ENCODE measurements at regions not wholly inside any gene's neighbourhood (a gene's known extent, or its start where the extent isn't known, plus 50 kb on each side); places are given as distances from the start of the nearest gene placed in this dataset.

DNA sequence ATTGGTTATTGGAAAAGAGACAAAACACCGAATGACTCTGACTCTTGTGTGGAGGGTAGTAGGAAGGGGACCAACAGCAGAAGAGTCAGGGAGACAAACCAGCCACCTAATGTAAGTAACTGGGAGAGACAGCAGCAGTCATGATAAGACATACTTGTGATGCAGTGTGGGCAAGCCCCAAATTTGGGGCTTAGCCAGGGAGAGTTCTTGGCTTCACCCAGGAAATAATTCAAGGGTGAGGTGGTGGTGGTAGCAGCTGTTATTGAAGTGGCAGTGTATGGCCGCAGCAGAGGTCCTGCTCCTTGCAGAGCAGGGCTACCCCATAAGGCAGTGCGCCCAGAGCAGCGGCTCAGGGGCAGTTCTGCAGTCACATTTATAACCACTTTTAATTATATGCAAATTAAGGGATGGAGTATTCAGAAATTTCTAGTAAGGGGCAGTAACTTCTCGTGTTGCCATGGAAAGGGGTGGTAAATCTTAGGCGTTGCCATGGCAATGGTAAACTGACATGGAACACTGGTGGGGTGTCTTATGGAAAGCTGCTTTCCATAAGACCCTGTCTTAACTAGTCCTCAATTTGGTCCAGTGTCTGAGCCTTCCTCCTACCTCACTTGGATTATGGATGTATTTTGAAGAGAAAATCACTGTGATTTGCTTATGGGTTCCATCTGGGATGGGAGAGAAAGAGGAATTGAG, 317.1 kb downstream of the PHKB start:
- TF ChIP-seq, protein P1, sequence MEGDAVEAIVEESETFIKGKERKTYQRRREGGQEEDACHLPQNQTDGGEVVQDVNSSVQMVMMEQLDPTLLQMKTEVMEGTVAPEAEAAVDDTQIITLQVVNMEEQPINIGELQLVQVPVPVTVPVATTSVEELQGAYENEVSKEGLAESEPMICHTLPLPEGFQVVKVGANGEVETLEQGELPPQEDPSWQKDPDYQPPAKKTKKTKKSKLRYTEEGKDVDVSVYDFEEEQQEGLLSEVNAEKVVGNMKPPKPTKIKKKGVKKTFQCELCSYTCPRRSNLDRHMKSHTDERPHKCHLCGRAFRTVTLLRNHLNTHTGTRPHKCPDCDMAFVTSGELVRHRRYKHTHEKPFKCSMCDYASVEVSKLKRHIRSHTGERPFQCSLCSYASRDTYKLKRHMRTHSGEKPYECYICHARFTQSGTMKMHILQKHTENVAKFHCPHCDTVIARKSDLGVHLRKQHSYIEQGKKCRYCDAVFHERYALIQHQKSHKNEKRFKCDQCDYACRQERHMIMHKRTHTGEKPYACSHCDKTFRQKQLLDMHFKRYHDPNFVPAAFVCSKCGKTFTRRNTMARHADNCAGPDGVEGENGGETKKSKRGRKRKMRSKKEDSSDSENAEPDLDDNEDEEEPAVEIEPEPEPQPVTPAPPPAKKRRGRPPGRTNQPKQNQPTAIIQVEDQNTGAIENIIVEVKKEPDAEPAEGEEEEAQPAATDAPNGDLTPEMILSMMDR (IDR thresholded peaks at IDR 0.05) = no peak
- TF ChIP-seq POLR2AphosphoS5 (IDR thresholded peaks at IDR 0.05; ENCODE audit: low read depth, low read length) = no peak
- no peak for TF ChIP-seq TCF7L2 (IDR thresholded peaks at IDR 0.05; ENCODE audit: low read depth, low read length)
- no peak for TF ChIP-seq SIN3A (IDR thresholded peaks at IDR 0.05; ENCODE audit: borderline replicate concordance, insufficient read depth, low read depth, low read length)
- TF ChIP-seq, protein P2, sequence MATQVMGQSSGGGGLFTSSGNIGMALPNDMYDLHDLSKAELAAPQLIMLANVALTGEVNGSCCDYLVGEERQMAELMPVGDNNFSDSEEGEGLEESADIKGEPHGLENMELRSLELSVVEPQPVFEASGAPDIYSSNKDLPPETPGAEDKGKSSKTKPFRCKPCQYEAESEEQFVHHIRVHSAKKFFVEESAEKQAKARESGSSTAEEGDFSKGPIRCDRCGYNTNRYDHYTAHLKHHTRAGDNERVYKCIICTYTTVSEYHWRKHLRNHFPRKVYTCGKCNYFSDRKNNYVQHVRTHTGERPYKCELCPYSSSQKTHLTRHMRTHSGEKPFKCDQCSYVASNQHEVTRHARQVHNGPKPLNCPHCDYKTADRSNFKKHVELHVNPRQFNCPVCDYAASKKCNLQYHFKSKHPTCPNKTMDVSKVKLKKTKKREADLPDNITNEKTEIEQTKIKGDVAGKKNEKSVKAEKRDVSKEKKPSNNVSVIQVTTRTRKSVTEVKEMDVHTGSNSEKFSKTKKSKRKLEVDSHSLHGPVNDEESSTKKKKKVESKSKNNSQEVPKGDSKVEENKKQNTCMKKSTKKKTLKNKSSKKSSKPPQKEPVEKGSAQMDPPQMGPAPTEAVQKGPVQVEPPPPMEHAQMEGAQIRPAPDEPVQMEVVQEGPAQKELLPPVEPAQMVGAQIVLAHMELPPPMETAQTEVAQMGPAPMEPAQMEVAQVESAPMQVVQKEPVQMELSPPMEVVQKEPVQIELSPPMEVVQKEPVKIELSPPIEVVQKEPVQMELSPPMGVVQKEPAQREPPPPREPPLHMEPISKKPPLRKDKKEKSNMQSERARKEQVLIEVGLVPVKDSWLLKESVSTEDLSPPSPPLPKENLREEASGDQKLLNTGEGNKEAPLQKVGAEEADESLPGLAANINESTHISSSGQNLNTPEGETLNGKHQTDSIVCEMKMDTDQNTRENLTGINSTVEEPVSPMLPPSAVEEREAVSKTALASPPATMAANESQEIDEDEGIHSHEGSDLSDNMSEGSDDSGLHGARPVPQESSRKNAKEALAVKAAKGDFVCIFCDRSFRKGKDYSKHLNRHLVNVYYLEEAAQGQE (IDR thresholded peaks at IDR 0.05; ENCODE audit: insufficient read depth in 1 of 2, low read depth in 2 of 2, low read length in 1 of 2) = no peak
